ENCODE measurements at regions not wholly inside any gene's neighbourhood (a gene's known extent, or its start where the extent isn't known, plus 50 kb on each side); places are given as distances from the start of the nearest gene placed in this dataset.
A peak's percentile ranks its signal among the peaks of the same experiment; 100 is the strongest.

DNA sequence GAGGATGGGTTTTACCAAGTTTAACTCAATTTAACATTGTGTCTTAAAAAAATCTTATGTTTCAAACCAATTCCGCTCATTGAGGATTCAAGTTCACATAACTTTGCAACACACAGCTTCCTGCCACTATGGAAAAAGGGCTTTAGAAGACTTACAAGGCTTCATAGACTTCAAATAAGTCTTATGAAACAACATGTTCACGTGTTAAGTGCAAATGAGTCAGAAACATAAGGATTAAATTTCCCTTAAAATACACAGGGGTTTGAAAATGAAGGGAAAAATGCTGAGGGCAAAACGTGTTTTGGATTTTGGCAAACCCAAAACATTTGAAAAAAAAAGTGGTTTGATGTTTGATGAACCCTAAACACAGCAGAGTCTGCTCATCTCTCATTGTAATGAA, 364.8 kb downstream of the BMP4 start (continued):
- no peak for TF ChIP-seq REST (IDR thresholded peaks at IDR 0.05; ENCODE audit: unreplicated experiment)
- no peak for TF ChIP-seq CREB1 (CRISPR knock-in tag; IDR thresholded peaks at IDR 0.05; ENCODE audit: low read depth)
- no peak for TF ChIP-seq EZH2 (IDR thresholded peaks at IDR 0.05; ENCODE audit: low read depth, unreplicated experiment)
- no peak for TF ChIP-seq POLR2AphosphoS5 (IDR thresholded peaks at IDR 0.05; ENCODE audit: low read depth)

GRCh38 chr14:53581504-53581903, 375.1 kb downstream of the BMP4 start:
- Histone ChIP-seq H4K20me1 (replicated peaks; ENCODE audit: insufficient read depth) (no peaks in the 10 kb centered on the region), H3F3A (replicated peaks; ENCODE audit: low read depth) (no peaks in the 10 kb centered on the region), H2AFZ (no peak overlapping the region), H3K4me1 (ENCODE audit: insufficient read depth) (peaks cover 4% of the 10 kb centered on the region), H3K9me2 (ENCODE audit: insufficient read depth) (no peaks in the 10 kb centered on the region), H3K4me3 (no peak overlapping the region), H3K4me2 (no peak overlapping the region; the same call in 1 of the 2 replicates), H3K79me2 (replicated peaks; ENCODE audit: insufficient read depth) (no peaks in the 10 kb centered on the region), H3K36me3 (ENCODE audit: insufficient read depth) (no peaks in the 10 kb centered on the region; the same call in 1 of the 2 replicates), H3K27ac (ENCODE audit: low read depth) (no peak overlapping the region), H3K27me3 (ENCODE audit: insufficient read depth) (no peaks in the 10 kb centered on the region)
- DNase-seq (ENCODE audit: low spot score), result peak; percentile 11
- H3K4me1 Mint-ChIP-seq, result peaks cover 8% of the 10 kb centered on the region; the same call in 1 of the 3 replicates
- peak; percentile 82 for ATAC-seq
- no peaks in the 10 kb centered on the region for H3K27me3 Mint-ChIP-seq (ENCODE audit: insufficient read depth, low read depth, poor library complexity)
- peaks cover 8% of the 10 kb centered on the region for H3K9me3 Mint-ChIP-seq
- H3K27ac Mint-ChIP-seq, result no peak overlapping the region
- H3K4me3 Mint-ChIP-seq, result no peak overlapping the region
- H3K36me3 Mint-ChIP-seq (ENCODE audit: low read depth), result peaks cover 9% of the 10 kb centered on the region
- TF ChIP-seq EZH2 (IDR thresholded peaks at IDR 0.05; ENCODE audit: low read depth, unreplicated experiment), result no peak
- TF ChIP-seq EZH2phosphoT487 (IDR thresholded peaks at IDR 0.05; ENCODE audit: unreplicated experiment), result no peak
- TF ChIP-seq REST (IDR thresholded peaks at IDR 0.05; ENCODE audit: unreplicated experiment), result no peak
- TF ChIP-seq, protein P1, sequence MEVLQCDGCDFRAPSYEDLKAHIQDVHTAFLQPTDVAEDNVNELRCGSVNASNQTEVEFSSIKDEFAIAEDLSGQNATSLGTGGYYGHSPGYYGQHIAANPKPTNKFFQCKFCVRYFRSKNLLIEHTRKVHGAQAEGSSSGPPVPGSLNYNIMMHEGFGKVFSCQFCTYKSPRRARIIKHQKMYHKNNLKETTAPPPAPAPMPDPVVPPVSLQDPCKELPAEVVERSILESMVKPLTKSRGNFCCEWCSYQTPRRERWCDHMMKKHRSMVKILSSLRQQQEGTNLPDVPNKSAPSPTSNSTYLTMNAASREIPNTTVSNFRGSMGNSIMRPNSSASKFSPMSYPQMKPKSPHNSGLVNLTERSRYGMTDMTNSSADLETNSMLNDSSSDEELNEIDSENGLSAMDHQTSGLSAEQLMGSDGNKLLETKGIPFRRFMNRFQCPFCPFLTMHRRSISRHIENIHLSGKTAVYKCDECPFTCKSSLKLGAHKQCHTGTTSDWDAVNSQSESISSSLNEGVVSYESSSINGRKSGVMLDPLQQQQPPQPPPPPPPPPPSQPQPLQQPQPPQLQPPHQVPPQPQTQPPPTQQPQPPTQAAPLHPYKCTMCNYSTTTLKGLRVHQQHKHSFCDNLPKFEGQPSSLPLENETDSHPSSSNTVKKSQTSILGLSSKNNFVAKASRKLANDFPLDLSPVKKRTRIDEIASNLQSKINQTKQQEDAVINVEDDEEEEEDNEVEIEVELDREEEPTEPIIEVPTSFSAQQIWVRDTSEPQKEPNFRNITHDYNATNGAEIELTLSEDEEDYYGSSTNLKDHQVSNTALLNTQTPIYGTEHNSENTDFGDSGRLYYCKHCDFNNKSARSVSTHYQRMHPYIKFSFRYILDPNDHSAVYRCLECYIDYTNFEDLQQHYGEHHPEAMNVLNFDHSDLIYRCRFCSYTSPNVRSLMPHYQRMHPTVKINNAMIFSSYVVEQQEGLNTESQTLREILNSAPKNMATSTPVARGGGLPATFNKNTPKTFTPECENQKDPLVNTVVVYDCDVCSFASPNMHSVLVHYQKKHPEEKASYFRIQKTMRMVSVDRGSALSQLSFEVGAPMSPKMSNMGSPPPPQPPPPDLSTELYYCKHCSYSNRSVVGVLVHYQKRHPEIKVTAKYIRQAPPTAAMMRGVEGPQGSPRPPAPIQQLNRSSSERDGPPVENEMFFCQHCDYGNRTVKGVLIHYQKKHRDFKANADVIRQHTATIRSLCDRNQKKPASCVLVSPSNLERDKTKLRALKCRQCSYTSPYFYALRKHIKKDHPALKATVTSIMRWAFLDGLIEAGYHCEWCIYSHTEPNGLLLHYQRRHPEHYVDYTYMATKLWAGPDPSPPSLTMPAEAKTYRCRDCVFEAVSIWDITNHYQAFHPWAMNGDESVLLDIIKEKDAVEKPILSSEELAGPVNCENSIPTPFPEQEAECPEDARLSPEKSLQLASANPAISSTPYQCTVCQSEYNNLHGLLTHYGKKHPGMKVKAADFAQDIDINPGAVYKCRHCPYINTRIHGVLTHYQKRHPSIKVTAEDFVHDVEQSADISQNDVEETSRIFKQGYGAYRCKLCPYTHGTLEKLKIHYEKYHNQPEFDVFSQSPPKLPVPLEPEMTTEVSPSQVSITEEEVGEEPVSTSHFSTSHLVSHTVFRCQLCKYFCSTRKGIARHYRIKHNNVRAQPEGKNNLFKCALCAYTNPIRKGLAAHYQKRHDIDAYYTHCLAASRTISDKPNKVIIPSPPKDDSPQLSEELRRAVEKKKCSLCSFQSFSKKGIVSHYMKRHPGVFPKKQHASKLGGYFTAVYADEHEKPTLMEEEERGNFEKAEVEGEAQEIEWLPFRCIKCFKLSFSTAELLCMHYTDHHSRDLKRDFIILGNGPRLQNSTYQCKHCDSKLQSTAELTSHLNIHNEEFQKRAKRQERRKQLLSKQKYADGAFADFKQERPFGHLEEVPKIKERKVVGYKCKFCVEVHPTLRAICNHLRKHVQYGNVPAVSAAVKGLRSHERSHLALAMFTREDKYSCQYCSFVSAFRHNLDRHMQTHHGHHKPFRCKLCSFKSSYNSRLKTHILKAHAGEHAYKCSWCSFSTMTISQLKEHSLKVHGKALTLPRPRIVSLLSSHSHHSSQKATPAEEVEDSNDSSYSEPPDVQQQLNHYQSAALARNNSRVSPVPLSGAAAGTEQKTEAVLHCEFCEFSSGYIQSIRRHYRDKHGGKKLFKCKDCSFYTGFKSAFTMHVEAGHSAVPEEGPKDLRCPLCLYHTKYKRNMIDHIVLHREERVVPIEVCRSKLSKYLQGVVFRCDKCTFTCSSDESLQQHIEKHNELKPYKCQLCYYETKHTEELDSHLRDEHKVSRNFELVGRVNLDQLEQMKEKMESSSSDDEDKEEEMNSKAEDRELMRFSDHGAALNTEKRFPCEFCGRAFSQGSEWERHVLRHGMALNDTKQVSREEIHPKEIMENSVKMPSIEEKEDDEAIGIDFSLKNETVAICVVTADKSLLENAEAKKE (CRISPR knock-in tag; IDR thresholded peaks at IDR 0.05), result no peak
- TF ChIP-seq, protein P2, sequence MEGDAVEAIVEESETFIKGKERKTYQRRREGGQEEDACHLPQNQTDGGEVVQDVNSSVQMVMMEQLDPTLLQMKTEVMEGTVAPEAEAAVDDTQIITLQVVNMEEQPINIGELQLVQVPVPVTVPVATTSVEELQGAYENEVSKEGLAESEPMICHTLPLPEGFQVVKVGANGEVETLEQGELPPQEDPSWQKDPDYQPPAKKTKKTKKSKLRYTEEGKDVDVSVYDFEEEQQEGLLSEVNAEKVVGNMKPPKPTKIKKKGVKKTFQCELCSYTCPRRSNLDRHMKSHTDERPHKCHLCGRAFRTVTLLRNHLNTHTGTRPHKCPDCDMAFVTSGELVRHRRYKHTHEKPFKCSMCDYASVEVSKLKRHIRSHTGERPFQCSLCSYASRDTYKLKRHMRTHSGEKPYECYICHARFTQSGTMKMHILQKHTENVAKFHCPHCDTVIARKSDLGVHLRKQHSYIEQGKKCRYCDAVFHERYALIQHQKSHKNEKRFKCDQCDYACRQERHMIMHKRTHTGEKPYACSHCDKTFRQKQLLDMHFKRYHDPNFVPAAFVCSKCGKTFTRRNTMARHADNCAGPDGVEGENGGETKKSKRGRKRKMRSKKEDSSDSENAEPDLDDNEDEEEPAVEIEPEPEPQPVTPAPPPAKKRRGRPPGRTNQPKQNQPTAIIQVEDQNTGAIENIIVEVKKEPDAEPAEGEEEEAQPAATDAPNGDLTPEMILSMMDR (conservative IDR thresholded peaks at IDR 0.05; ENCODE audit: low read depth in 2 of 2), result no peak
- no peak for TF ChIP-seq STAT1 (IDR thresholded peaks at IDR 0.05; ENCODE audit: unreplicated experiment)
- no peak for TF ChIP-seq NANOG (IDR thresholded peaks at IDR 0.05; ENCODE audit: borderline replicate concordance)
- no peak for TF ChIP-seq JUNB (IDR thresholded peaks at IDR 0.05; ENCODE audit: unreplicated experiment)
- TF ChIP-seq POLR2AphosphoS5 (IDR thresholded peaks at IDR 0.05; ENCODE audit: low read depth), result no peak

Measured in GM23338 (cell line).